Ascending aorta (tissue), 2 donors: ENCODE measurements at regions not wholly inside any gene's neighbourhood (a gene's known extent, or its start where the extent isn't known, plus 50 kb on each side); places are given as distances from the start of the nearest gene placed in this dataset.
"Not testable (repeated sequence)": the region's sequence is repeated elsewhere in the genome, so short reads cannot be mapped to it uniquely, and the experiment has no call there.

ENCODE experiments used
- DNase-seq, 2 donors: peaks; one replicate each; pipeline ENCODE4 v3.0.0-alpha.2; 2019; ENCODE audit warnings: low spot score in 2 of 2
- H3K27ac ChIP-seq, 2 donors: fragments of 200-600 bp; sonication (generic); one replicate each; pipeline ENCODE4 v1.5.1; 2016 to 2017; ENCODE audit warnings: mild to moderate bottlenecking in 1 of 2
- H3K27me3 ChIP-seq: fragments of 200-600 bp; sonication (generic); one replicate; pipeline ENCODE4 v1.5.1; 2017
- H3K36me3 ChIP-seq, 2 donors: fragments of 200-600 bp; sonication (generic); one replicate each; pipeline ENCODE4 v1.5.1; 2016
- H3K4me1 ChIP-seq, 2 donors: fragments of 200-600 bp; sonication (generic); one replicate each; pipeline ENCODE4 v1.5.1; 2016 to 2017; ENCODE audit warnings: mild to moderate bottlenecking in 1 of 2
- H3K4me3 ChIP-seq, 2 donors: fragments of 200-600 bp; sonication (generic); one replicate each; pipeline ENCODE4 v1.5.1; 2016 to 2017; ENCODE audit warnings: mild to moderate bottlenecking in 1 of 2
- H3K9me3 ChIP-seq, 2 donors: fragments of 200-600 bp; sonication (generic); one replicate each; pipeline ENCODE4 v1.5.1; 2016
- intact Hi-C: fragments of 100-400 bp; cut with DNase I; formaldehyde crosslinking; loops from one replicate; pipeline ENCODE4 v1.15.1; 2023
- TF ChIP-seq, protein P1 (sequence below), 3 experiments: fragments of 200-600 bp in 2 of 3; fragments of 450-650 bp in 1 of 3; sonication (generic) in 2 of 3; IDR thresholded peaks; one replicate each; pipeline ENCODE4 v1.5.1; 2016 to 2019; ENCODE audit warnings: antibody characterized with exemption in 3 of 3, mild to moderate bottlenecking in 1 of 3, moderate library complexity in 1 of 3

DNA sequence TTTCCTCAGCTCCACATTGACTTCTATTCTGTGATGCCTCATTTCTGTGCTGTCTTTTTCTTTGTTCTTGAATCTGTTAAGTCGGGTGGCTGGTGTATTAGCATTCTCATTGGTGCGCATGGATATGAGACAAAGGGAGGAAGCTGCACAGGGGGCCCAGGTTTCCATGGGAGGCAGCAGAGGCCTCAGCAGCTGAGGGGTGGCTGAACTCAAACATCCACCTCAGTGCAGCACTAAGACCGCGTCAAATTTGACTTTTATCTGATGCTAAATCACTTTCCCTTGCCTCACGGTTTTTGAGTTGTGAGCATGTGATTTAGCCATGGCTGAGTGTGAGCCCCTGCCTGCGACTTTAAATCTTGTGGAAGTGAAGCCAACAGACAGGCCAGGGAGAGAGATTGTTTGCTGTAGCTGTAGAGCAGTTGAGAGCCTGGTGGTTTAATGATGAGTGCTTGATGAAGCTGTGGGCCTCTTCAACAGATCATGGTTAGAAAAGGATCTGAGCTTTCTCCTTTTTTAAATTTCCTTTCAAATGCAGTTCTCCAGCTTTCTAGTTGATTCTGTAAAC, 193.3 kb upstream of the ZNF804B start:
- intact Hi-C loops: no loop called here
- H3K9me3 ChIP-seq: no peaks in the 10 kb centered on the region
- H3K4me3 ChIP-seq: no peak overlapping the region
- DNase-seq: no peak
- H3K36me3 ChIP-seq: no peaks in the 10 kb centered on the region
- no peaks in the 10 kb centered on the region for H3K4me1 ChIP-seq
- H3K27ac ChIP-seq: no peak overlapping the region
- TF ChIP-seq, protein P1, sequence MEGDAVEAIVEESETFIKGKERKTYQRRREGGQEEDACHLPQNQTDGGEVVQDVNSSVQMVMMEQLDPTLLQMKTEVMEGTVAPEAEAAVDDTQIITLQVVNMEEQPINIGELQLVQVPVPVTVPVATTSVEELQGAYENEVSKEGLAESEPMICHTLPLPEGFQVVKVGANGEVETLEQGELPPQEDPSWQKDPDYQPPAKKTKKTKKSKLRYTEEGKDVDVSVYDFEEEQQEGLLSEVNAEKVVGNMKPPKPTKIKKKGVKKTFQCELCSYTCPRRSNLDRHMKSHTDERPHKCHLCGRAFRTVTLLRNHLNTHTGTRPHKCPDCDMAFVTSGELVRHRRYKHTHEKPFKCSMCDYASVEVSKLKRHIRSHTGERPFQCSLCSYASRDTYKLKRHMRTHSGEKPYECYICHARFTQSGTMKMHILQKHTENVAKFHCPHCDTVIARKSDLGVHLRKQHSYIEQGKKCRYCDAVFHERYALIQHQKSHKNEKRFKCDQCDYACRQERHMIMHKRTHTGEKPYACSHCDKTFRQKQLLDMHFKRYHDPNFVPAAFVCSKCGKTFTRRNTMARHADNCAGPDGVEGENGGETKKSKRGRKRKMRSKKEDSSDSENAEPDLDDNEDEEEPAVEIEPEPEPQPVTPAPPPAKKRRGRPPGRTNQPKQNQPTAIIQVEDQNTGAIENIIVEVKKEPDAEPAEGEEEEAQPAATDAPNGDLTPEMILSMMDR (IDR thresholded peaks at IDR 0.05): no peak
- H3K27me3 ChIP-seq: no peaks in the 10 kb centered on the region

DNA sequence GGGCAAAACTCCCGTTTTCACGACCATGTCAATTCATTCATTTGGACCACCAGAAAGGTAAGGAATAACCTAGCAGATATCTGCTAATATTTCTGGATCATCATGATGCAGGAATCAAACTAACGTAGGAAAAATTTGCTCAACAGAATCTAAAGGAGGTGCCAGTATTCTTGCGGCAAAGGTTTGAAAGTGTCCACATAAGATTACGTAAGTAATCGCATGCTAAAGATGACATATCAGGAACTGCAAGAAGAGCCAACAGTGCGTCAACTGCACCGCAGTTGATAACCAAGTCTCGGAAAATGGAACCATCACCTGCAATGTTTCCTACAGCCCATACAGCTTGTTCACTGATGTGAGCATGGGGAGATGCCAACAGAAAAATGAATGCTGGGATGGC, 194.1 kb upstream of the ZNF804B start:
- H3K36me3 ChIP-seq: no peaks in the 10 kb centered on the region
- H3K4me3 ChIP-seq: no peak overlapping the region
- no peaks in the 10 kb centered on the region for H3K4me1 ChIP-seq
- TF ChIP-seq, protein P1 (IDR thresholded peaks at IDR 0.05): no peak
- intact Hi-C loops: no loop called here
- DNase-seq: no peak
- no peak overlapping the region for H3K27ac ChIP-seq
- H3K9me3 ChIP-seq: no peaks in the 10 kb centered on the region
- no peaks in the 10 kb centered on the region for H3K27me3 ChIP-seq

DNA sequence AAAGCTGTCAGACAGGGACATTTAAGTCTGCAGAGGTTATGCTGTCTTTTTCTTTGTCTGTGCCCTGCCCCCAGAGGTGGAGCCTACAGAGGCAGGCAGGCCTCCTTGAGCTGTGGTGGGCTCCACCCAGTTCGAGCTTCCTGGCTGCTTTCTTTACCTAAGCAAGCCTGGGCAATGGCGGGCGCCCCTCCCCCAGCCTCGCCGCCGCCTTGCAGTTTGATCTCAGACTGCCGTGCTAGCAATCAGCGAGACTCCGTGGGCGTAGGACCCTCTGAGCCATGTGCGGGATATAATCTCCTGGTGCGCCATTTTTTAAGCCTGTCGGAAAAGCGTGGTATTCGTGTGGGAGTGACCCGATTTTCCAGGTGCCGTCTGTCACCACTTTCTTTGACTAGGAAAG, 203.1 kb upstream of the ZNF804B start:
- H3K9me3 ChIP-seq, H3K36me3 ChIP-seq, intact Hi-C loops, DNase-seq, H3K4me1 ChIP-seq, H3K27ac ChIP-seq, H3K27me3 ChIP-seq, H3K4me3 ChIP-seq: not testable (repeated sequence)

DNA sequence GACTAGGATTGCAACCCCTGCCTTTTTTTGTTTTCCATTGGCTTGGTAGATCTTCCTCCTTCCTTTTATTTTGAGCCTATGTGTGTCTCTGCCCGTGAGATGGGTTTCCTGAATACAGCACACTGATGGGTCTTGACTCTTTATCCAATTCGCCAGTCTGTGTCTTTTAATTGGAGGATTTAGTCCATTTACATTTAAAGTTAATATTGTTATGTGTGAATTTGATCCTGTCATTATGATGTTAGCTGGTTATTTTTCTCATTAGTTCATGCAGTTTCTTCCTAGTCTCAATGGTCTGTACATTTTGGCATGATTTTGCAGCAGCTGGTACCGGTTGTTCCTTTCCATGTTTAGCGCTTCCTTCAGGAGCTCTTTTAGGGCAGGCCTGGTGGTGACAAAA, 204.7 kb upstream of the ZNF804B start:
- DNase-seq, H3K27me3 ChIP-seq, H3K9me3 ChIP-seq, H3K4me1 ChIP-seq, intact Hi-C loops, H3K4me3 ChIP-seq, H3K36me3 ChIP-seq, H3K27ac ChIP-seq: not testable (repeated sequence)

DNA sequence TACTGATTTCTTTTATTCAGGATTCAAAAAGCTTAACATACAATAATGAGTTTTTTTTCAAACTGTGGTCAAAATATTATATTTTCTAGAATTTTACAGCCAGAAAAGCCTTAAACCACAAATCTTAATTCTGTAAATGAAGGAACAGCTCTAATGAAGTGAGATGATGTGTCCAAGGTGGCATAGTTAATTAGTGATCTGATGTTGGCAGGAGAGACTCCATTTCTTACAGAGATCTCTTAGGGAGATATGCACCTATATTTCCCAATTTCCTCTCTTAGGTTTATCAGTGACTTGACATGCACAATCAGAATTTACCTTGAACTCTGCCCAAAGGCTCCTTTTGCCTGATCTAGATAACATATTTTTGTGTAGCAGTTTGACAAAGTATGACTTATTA, 211.1 kb upstream of the ZNF804B start:
- DNase-seq: no peak
- H3K4me3 ChIP-seq: no peak overlapping the region
- H3K9me3 ChIP-seq: no peaks in the 10 kb centered on the region
- no peaks in the 10 kb centered on the region for H3K4me1 ChIP-seq
- intact Hi-C loops: no loop called here
- TF ChIP-seq, protein P1 (IDR thresholded peaks at IDR 0.05): no peak
- no peaks in the 10 kb centered on the region for H3K27me3 ChIP-seq
- no peaks in the 10 kb centered on the region for H3K36me3 ChIP-seq
- no peak overlapping the region for H3K27ac ChIP-seq

DNA sequence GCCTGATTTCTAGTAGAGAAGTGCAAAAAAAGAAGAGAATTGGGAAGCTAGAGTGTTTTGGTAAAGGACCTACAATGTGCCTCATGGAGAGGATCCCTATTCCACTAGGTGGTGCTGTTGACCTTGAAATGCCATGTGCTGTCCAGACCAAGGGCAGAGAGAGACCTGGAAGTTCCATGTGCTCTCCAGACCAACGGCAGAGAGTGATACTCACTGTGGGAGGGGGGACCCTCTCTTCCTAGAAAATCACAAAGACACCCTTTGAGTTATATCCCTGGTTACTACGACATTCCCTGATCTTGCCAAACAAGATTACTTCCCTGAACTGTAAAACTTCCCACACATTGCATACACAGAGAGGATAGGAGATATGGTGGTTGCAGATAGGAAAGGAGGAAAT, 212.7 kb upstream of the ZNF804B start:
- H3K4me3 ChIP-seq: no peak overlapping the region
- H3K27ac ChIP-seq: no peak overlapping the region
- H3K27me3 ChIP-seq: no peaks in the 10 kb centered on the region
- H3K36me3 ChIP-seq: no peaks in the 10 kb centered on the region
- TF ChIP-seq, protein P1 (IDR thresholded peaks at IDR 0.05): no peak
- no peak for DNase-seq
- intact Hi-C loops: no loop called here
- no peaks in the 10 kb centered on the region for H3K4me1 ChIP-seq
- H3K9me3 ChIP-seq: no peaks in the 10 kb centered on the region

DNA sequence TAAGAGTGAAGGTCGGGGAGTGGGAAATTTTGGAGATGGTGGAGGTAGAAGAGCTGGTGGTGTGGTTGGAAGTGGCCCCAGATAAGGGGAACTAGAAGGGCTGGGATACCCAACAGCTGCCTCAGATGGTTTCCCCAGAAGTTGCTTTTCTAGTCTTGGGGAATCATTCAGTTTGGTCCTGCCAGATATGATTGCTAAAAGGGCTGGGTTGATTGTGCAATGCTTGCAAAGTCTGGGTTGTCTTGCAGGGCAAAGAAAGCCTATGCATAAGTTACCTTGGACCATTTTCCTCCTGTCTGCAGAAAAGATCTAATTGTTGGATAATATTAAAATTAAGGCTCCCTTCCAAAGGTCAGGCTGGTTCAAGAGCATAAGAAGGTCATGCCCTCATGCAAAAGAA, 213.8 kb upstream of the ZNF804B start:
- H3K27me3 ChIP-seq: no peaks in the 10 kb centered on the region
- H3K36me3 ChIP-seq: no peaks in the 10 kb centered on the region
- H3K4me3 ChIP-seq: no peak overlapping the region
- no peaks in the 10 kb centered on the region for H3K4me1 ChIP-seq
- H3K27ac ChIP-seq: no peak overlapping the region
- no peaks in the 10 kb centered on the region for H3K9me3 ChIP-seq
- intact Hi-C loops: no loop called here
- TF ChIP-seq, protein P1 (IDR thresholded peaks at IDR 0.05): no peak
- DNase-seq: no peak
